ENCODE measurements at regions not wholly inside any gene's neighbourhood (a gene's known extent, or its start where the extent isn't known, plus 50 kb on each side); places are given as distances from the start of the nearest gene placed in this dataset.

DNA sequence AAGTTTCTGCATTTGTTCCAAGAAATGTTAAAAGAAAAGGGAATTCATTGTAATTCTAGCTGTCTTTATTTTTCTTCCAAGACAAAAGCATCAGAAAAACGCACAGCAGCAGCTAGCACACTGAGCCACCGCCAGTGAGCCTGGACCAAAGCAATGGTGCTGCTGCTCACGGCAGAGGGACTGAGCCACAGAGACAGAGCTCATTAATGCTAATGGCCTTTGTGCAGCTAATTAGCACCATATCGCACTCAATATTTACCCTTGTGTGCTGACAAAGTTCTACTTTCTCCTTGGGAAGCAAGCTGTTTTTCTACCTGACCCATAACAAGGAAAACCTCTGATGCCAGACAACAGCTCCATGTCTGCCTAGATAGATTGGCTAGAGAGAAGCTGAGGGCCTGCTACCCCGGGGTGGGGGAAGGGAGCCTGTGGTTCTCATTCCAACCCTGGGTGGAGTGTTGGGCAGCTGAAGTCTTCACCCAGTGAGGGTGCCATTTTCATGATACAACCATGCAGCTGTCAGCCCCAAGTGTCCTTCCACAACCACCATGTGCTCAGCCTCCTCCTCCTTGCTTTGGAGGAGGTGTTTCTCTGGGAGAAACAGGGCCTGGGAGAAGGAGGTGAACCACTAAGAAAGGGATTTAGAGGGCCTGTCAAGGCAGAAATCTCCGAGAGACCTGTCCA lies 131.1 kb upstream of the NCAM1 start (continued):
- TF ChIP-seq, protein P1, sequence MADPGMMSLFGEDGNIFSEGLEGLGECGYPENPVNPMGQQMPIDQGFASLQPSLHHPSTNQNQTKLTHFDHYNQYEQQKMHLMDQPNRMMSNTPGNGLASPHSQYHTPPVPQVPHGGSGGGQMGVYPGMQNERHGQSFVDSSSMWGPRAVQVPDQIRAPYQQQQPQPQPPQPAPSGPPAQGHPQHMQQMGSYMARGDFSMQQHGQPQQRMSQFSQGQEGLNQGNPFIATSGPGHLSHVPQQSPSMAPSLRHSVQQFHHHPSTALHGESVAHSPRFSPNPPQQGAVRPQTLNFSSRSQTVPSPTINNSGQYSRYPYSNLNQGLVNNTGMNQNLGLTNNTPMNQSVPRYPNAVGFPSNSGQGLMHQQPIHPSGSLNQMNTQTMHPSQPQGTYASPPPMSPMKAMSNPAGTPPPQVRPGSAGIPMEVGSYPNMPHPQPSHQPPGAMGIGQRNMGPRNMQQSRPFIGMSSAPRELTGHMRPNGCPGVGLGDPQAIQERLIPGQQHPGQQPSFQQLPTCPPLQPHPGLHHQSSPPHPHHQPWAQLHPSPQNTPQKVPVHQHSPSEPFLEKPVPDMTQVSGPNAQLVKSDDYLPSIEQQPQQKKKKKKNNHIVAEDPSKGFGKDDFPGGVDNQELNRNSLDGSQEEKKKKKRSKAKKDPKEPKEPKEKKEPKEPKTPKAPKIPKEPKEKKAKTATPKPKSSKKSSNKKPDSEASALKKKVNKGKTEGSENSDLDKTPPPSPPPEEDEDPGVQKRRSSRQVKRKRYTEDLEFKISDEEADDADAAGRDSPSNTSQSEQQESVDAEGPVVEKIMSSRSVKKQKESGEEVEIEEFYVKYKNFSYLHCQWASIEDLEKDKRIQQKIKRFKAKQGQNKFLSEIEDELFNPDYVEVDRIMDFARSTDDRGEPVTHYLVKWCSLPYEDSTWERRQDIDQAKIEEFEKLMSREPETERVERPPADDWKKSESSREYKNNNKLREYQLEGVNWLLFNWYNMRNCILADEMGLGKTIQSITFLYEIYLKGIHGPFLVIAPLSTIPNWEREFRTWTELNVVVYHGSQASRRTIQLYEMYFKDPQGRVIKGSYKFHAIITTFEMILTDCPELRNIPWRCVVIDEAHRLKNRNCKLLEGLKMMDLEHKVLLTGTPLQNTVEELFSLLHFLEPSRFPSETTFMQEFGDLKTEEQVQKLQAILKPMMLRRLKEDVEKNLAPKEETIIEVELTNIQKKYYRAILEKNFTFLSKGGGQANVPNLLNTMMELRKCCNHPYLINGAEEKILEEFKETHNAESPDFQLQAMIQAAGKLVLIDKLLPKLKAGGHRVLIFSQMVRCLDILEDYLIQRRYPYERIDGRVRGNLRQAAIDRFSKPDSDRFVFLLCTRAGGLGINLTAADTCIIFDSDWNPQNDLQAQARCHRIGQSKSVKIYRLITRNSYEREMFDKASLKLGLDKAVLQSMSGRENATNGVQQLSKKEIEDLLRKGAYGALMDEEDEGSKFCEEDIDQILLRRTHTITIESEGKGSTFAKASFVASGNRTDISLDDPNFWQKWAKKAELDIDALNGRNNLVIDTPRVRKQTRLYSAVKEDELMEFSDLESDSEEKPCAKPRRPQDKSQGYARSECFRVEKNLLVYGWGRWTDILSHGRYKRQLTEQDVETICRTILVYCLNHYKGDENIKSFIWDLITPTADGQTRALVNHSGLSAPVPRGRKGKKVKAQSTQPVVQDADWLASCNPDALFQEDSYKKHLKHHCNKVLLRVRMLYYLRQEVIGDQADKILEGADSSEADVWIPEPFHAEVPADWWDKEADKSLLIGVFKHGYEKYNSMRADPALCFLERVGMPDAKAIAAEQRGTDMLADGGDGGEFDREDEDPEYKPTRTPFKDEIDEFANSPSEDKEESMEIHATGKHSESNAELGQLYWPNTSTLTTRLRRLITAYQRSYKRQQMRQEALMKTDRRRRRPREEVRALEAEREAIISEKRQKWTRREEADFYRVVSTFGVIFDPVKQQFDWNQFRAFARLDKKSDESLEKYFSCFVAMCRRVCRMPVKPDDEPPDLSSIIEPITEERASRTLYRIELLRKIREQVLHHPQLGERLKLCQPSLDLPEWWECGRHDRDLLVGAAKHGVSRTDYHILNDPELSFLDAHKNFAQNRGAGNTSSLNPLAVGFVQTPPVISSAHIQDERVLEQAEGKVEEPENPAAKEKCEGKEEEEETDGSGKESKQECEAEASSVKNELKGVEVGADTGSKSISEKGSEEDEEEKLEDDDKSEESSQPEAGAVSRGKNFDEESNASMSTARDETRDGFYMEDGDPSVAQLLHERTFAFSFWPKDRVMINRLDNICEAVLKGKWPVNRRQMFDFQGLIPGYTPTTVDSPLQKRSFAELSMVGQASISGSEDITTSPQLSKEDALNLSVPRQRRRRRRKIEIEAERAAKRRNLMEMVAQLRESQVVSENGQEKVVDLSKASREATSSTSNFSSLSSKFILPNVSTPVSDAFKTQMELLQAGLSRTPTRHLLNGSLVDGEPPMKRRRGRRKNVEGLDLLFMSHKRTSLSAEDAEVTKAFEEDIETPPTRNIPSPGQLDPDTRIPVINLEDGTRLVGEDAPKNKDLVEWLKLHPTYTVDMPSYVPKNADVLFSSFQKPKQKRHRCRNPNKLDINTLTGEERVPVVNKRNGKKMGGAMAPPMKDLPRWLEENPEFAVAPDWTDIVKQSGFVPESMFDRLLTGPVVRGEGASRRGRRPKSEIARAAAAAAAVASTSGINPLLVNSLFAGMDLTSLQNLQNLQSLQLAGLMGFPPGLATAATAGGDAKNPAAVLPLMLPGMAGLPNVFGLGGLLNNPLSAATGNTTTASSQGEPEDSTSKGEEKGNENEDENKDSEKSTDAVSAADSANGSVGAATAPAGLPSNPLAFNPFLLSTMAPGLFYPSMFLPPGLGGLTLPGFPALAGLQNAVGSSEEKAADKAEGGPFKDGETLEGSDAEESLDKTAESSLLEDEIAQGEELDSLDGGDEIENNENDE (IDR thresholded peaks at IDR 0.05; ENCODE audit: insufficient replicate concordance, low read length) = no peak
- TF ChIP-seq EZH2 (IDR thresholded peaks at IDR 0.05; ENCODE audit: low read depth, low read length, severe bottlenecking) (no peak), SP4 (IDR thresholded peaks at IDR 0.05; ENCODE audit: low read length) (no peak), CREB1 (IDR thresholded peaks at IDR 0.05) (no peak), NRF1 (IDR thresholded peaks at IDR 0.05; ENCODE audit: low read depth, low read length) (no peak), PHF8 (conservative IDR thresholded peaks at IDR 0.05; ENCODE audit: low read depth, low read length) (no peak), RBBP5 (IDR thresholded peaks at IDR 0.05; ENCODE audit: borderline replicate concordance, low read depth, low read length) (no peak), SP2 (IDR thresholded peaks at IDR 0.05; ENCODE audit: low read length) (no peak), POU5F1 (IDR thresholded peaks at IDR 0.05; ENCODE audit: low read depth, low read length) (no peak)
- TF ChIP-seq, protein P2, sequence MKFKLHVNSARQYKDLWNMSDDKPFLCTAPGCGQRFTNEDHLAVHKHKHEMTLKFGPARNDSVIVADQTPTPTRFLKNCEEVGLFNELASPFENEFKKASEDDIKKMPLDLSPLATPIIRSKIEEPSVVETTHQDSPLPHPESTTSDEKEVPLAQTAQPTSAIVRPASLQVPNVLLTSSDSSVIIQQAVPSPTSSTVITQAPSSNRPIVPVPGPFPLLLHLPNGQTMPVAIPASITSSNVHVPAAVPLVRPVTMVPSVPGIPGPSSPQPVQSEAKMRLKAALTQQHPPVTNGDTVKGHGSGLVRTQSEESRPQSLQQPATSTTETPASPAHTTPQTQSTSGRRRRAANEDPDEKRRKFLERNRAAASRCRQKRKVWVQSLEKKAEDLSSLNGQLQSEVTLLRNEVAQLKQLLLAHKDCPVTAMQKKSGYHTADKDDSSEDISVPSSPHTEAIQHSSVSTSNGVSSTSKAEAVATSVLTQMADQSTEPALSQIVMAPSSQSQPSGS (IDR thresholded peaks at IDR 0.05; ENCODE audit: low read length) = no peak

All from H1 (cell line).